PC-3 (cell line): ENCODE measurements at regions not wholly inside any gene's neighbourhood (a gene's known extent, or its start where the extent isn't known, plus 50 kb on each side); places are given as distances from the start of the nearest gene placed in this dataset.

Source experiments
- ATAC-seq: fragments of 200-7000 bp; cut with Tn5 transposase; 2 replicates; pipeline ENCODE4 v1.9.1; 2020; ENCODE audit warnings: mild to moderate bottlenecking, moderate library complexity
- BruUV-seq: library from RNA; stranded (reverse); fragments of 400-500 nt; replicated peaks from 2 replicates; lab custom pipeline; 2021; lab: Mats Ljungman, UMichigan
- CTCF ChIA-PET: fragments of 300-600 bp; sonication (Branson Sonifier 250); formaldehyde crosslinking; loops from one replicate; lab custom pipeline; 2022; ENCODE audit warnings: antibody characterized with exemption; lab: Charles Lee
- POLR2A ChIA-PET: fragments of 300-600 bp; sonication (Branson Sonifier 250); formaldehyde crosslinking; loops from one replicate; lab custom pipeline; 2022; ENCODE audit warnings: antibody characterized with exemption; ENCODE audit not compliant: unreplicated experiment; lab: Charles Lee
- DNase-seq: peaks from one replicate; pipeline ENCODE4 v3.0.0-alpha.2; 2015
- H2AFZ ChIP-seq: fragments of 300-600 bp; sonication (generic); 2 replicates; pipeline ENCODE4 v1.6.0; 2016; ENCODE audit warnings: antibody characterized with exemption, low read length
- H3F3A ChIP-seq: fragments of 300-600 bp; sonication (generic); one replicate; pipeline ENCODE4 v1.6.0; 2017; ENCODE audit warnings: antibody characterized with exemption, low read length, control low read depth, mild to moderate bottlenecking; ENCODE audit not compliant: unreplicated experiment
- H3K27ac ChIP-seq: fragments of 300-600 bp; sonication (generic); 2 replicates; pipeline ENCODE4 v1.5.1; 2016; ENCODE audit warnings: mild to moderate bottlenecking, low read length
- H3K27me3 ChIP-seq: fragments of 300-600 bp; sonication (generic); 2 replicates; pipeline ENCODE4 v1.6.1; 2016; ENCODE audit warnings: low read length, mixed read lengths
- H3K36me3 ChIP-seq: fragments of 300-600 bp; sonication (generic); 2 replicates; pipeline ENCODE4 v1.6.1; 2016; ENCODE audit warnings: low read depth, mixed run types, low read length, mixed read lengths
- H3K4me1 ChIP-seq: fragments of 300-600 bp; sonication (generic); 2 replicates; pipeline ENCODE4 v1.5.1; 2016; ENCODE audit warnings: low read length; ENCODE audit not compliant: insufficient read depth
- H3K4me2 ChIP-seq: fragments of 300-600 bp; sonication (generic); 2 replicates; pipeline ENCODE4 v1.6.0; 2016; ENCODE audit warnings: low read length
- H3K4me3 ChIP-seq: fragments of 300-600 bp; sonication (generic); 2 replicates; pipeline ENCODE4 v1.5.1; 2016; ENCODE audit warnings: mild to moderate bottlenecking, low read length, mixed read lengths
- H3K79me2 ChIP-seq: fragments of 300-600 bp; sonication (generic); 2 replicates; pipeline ENCODE4 v1.6.1; 2017; ENCODE audit warnings: low read length, mixed read lengths
- H3K9ac ChIP-seq: fragments of 300-600 bp; sonication (generic); 2 replicates; pipeline ENCODE4 v1.6.0; 2016; ENCODE audit warnings: mild to moderate bottlenecking, low read length
- H3K9me2 ChIP-seq: fragments of 300-600 bp; sonication (generic); replicated peaks from 2 replicates; pipeline ENCODE4 v1.6.1; 2016; ENCODE audit warnings: mixed run types, low read length, mixed read lengths
- H3K9me3 ChIP-seq: fragments of 300-600 bp; sonication (generic); 2 replicates; pipeline ENCODE4 v1.6.1; 2016; ENCODE audit warnings: low read length, mixed read lengths
- H4K20me1 ChIP-seq: fragments of 300-600 bp; sonication (generic); 2 replicates; pipeline ENCODE4 v1.6.1; 2016; ENCODE audit warnings: low read length, mixed read lengths
- CTCF ChIP-seq: fragments of 300-600 bp; sonication (generic); conservative IDR thresholded peaks from 2 replicates; pipeline ENCODE4 v1.5.1; 2017; ENCODE audit warnings: antibody characterized with exemption, low read depth, mild to moderate bottlenecking, low read length
- EZH2 ChIP-seq: fragments of 300-600 bp; sonication (generic); IDR thresholded peaks from one replicate; pipeline ENCODE4 v1.6.1; 2017; ENCODE audit warnings: antibody characterized with exemption, mild to moderate bottlenecking, low read length; ENCODE audit not compliant: unreplicated experiment
- EZH2phosphoT487 ChIP-seq: fragments of 300-600 bp; sonication (generic); IDR thresholded peaks from 2 replicates; pipeline ENCODE4 v1.6.1; 2018; ENCODE audit warnings: mild to moderate bottlenecking, antibody characterized with exemption, low read length, borderline replicate concordance
- intact Hi-C: fragments of 100-400 bp; cut with micrococcal nuclease; formaldehyde crosslinking; loops from 2 replicates; pipeline ENCODE4 v1.9.0; 2023

DNA sequence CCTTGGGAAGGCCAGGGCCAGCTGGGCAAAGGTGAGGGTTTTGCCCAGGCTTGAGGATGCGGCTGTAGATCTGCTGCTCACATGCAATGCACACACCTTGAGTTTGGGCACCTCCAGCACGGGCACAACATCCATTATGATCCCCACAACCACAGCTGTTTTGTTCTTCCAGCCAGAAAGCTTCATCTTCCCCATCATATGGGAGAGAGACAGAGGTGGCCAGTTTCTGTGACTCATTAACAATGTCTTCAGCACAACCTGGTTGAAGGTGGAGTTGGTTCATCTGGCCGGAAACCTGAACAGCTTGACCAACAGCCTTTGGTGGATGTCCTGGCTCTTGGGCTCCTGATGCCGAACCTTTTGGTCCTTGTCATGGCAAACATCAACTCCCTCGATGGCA, 163.7 kb upstream of the CCND2 start:
- no peaks in the 10 kb centered on the region for H3K36me3 ChIP-seq
- TF ChIP-seq EZH2phosphoT487 (no peak), EZH2 (no peak), CTCF (no peak)
- H2AFZ ChIP-seq = no peak overlapping the region
- H3K79me2 ChIP-seq = no peaks in the 10 kb centered on the region
- POLR2A ChIA-PET = no interaction called here
- H3K4me3 ChIP-seq = no peak overlapping the region
- H4K20me1 ChIP-seq = no peaks in the 10 kb centered on the region
- intact Hi-C loops = no loop called here
- H3F3A ChIP-seq = no peaks in the 10 kb centered on the region
- peaks cover 27% of the 10 kb centered on the region for H3K27me3 ChIP-seq
- no peaks in the 10 kb centered on the region for H3K9me3 ChIP-seq
- H3K9me2 ChIP-seq = no peaks in the 10 kb centered on the region
- no peak overlapping the region for H3K9ac ChIP-seq
- no peak overlapping the region for H3K4me2 ChIP-seq
- CTCF ChIA-PET = no interaction called here
- ATAC-seq (no peak), DNase-seq (no peak)
- BruUV-seq = no TSS peak
- no peaks in the 10 kb centered on the region for H3K4me1 ChIP-seq
- H3K27ac ChIP-seq = no peak overlapping the region

- intact Hi-C loops = no loop called here
- H3F3A ChIP-seq = no peaks in the 10 kb centered on the region
- ChIA-PET CTCF (no interaction called here), POLR2A (no interaction called here)
- no TSS peak for BruUV-seq
- H3K9me2 ChIP-seq = no peaks in the 10 kb centered on the region
- no peaks in the 10 kb centered on the region for H3K36me3 ChIP-seq
- H3K9me3 ChIP-seq = no peaks in the 10 kb centered on the region
- DNase-seq = no peak
- H3K4me2 ChIP-seq = no peak overlapping the region
- no peak overlapping the region for H2AFZ ChIP-seq
- no peak overlapping the region for H3K4me3 ChIP-seq
- H4K20me1 ChIP-seq = no peaks in the 10 kb centered on the region
- TF ChIP-seq CTCF (no peak), EZH2 (no peak), EZH2phosphoT487 (no peak)
- no peak overlapping the region for H3K9ac ChIP-seq
- no peaks in the 10 kb centered on the region for H3K4me1 ChIP-seq
- no peak overlapping the region for H3K27ac ChIP-seq
- peaks cover 28% of the 10 kb centered on the region for H3K27me3 ChIP-seq
- no peaks in the 10 kb centered on the region for H3K79me2 ChIP-seq
- no peak for ATAC-seq
Observed at GRCh38 chr12:4108803-4109345, 164.7 kb upstream of the CCND2 start.

DNA sequence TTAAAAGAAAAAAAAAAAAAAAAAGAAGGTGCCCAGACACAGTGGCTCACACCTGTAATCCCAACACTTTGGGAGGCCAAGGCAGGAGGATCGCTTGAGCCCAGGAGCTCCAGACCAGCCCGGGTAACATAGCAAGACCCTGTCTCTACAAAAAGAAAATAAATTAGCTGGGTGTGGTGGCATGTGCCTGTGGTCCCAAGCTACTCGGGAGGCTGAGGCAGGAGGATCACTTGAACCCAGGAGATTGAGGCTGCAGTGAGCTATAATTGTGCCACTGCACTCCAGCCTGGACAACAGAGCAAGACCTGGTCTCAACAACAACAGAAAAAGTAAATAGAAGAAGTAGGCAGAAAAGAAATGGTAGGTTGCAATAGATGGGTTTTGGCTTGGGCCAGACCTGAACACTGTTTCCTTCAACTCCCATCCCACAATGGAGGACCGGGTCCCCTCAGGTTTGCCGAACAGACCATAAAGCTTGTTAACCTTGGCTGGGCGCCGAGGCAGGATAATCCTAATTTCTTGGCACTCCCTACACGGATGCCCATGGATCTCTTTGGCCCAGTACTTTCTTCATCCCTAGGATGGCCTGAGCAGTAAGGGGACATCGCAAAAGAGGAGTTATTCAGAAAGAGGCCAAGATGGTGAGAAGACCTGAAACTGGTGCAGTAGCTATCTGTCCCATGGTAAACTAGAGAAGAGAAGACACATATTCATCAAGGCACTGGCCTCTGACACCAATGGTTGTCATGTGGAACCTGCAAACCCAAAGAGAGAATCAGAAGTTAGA, 165.5 kb upstream of the CCND2 start:
- no peak overlapping the region for H2AFZ ChIP-seq
- POLR2A ChIA-PET = no interaction called here

More for the DNA sequence above, 165.5 kb upstream of the CCND2 start:
- no peaks in the 10 kb centered on the region for H3F3A ChIP-seq
- H3K4me3 ChIP-seq = no peak overlapping the region
- DNase-seq (no peak), ATAC-seq (no peak)
- no peak overlapping the region for H3K9ac ChIP-seq
- no peaks in the 10 kb centered on the region for H3K9me2 ChIP-seq
- CTCF ChIA-PET = no interaction called here
- no peaks in the 10 kb centered on the region for H4K20me1 ChIP-seq
- TF ChIP-seq CTCF (no peak), EZH2phosphoT487 (no peak), EZH2 (no peak)
- H3K4me1 ChIP-seq = no peaks in the 10 kb centered on the region
- no peaks in the 10 kb centered on the region for H3K79me2 ChIP-seq
- H3K27ac ChIP-seq = no peak overlapping the region
- H3K9me3 ChIP-seq = no peaks in the 10 kb centered on the region
- peaks cover 32% of the 10 kb centered on the region for H3K27me3 ChIP-seq
- no peaks in the 10 kb centered on the region for H3K36me3 ChIP-seq
- intact Hi-C loops = loop anchor here (2.0 kb wide), 1 partner anchor 169 kb away; no protein-coding TSS in a partner anchor
- H3K4me2 ChIP-seq = no peak overlapping the region
- no TSS peak for BruUV-seq
